Small intestine (tissue), 7 donors: ENCODE measurements at regions not wholly inside any gene's neighbourhood (a gene's known extent, or its start where the extent isn't known, plus 50 kb on each side); places are given as distances from the start of the nearest gene placed in this dataset.

Source experiments
- DNase-seq, 2 donors: peaks; one replicate each; pipeline versions ENCODE4 v3.0.0 to v3.0.0-alpha.2; 2013
- FAIRE-seq: peaks from 2 replicates; lab custom pipeline; 2012; peaks lifted over from hg19 to GRCh38; lab: Jason Lieb, UNC
- H3K27ac ChIP-seq, 3 donors: one replicate each; pipeline ENCODE4 v1.5.1; 2013; ENCODE audit warnings: low read length in 2 of 3, mild to moderate bottlenecking in 2 of 3, control low read depth in 1 of 3, inconsistent platforms in 1 of 3, low read depth in 1 of 3, moderate library complexity in 1 of 3
- H3K27me3 ChIP-seq, 3 donors: one replicate each; pipeline ENCODE4 v1.6.1; 2013; ENCODE audit warnings: low read length in 3 of 3, inconsistent platforms in 1 of 3; ENCODE audit not compliant: control insufficient read depth in 3 of 3, insufficient read depth in 3 of 3
- H3K36me3 ChIP-seq, 3 donors: one replicate each; pipeline ENCODE4 v1.6.1; 2013; ENCODE audit warnings: low read length in 3 of 3, inconsistent platforms in 1 of 3, low read depth in 1 of 3, mild to moderate bottlenecking in 1 of 3, moderate library complexity in 1 of 3; ENCODE audit not compliant: control insufficient read depth in 3 of 3, insufficient read depth in 2 of 3
- H3K4me1 ChIP-seq, 3 donors: one replicate each; pipeline ENCODE4 v1.6.1; 2013; ENCODE audit warnings: low read length in 2 of 3, inconsistent platforms in 1 of 3, low read depth in 1 of 3, mild to moderate bottlenecking in 1 of 3, moderate library complexity in 1 of 3; ENCODE audit not compliant: control insufficient read depth in 3 of 3, insufficient read depth in 2 of 3
- H3K4me3 ChIP-seq, 3 donors: one replicate each; pipeline ENCODE4 v1.5.1; 2013; ENCODE audit warnings: low read length in 3 of 3, control low read depth in 1 of 3, inconsistent platforms in 1 of 3, low read depth in 1 of 3, mild to moderate bottlenecking in 1 of 3, moderate library complexity in 1 of 3
- H3K9me3 ChIP-seq, 2 donors: one replicate each; pipeline ENCODE4 v1.6.1; 2013; ENCODE audit warnings: low read depth in 1 of 2, low read length in 1 of 2; ENCODE audit not compliant: control insufficient read depth in 2 of 2, insufficient read depth in 1 of 2
- WGBS, 3 donors: extraction: QIAGEN DNeasy Blood & Tissue Kit; methylation state at CpG; one replicate each; pipeline ENCODE4 v1.1.7; 2013; 5-methylcytosine and 5-hydroxymethylcytosine counted together
- donor health status: healthy with polysubstance abuse.
- donor health status: control.
- donor health status: control.
- donor health status: Bipolar disorder and iron deficiency.
- donor health status: healthy.

DNA sequence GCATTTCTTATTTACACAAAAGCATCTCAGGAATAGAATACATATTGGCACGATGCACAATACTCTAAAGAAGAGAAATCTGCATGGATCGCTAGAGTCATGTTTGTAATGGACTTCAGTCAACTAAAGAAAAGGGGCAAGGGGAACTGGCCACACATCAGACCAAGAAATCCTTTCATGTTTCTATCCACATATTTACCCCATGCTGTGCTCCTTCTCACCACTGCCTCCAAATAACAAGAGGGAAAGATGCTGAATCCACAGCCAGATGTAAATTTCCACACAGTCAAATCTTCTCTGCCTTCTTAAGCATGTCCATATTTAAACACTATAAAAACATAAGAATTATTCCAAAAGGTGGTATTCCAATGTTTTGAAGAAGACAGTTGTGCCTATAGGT lies 67.6 kb downstream of the COX18 start:
- H3K9me3 ChIP-seq: no peaks in the 10 kb centered on the region
- FAIRE-seq: no peak
- peaks cover 0 to 2% (median 0%) of the 10 kb centered on the region in 3 donors for H3K27me3 ChIP-seq
- 69 to 82% (median 73%) methylated on average over 2 of the region's 2 CpGs for WGBS, 3 donors
- no peaks in the 10 kb centered on the region for H3K4me1 ChIP-seq
- DNase-seq: no peak
- no peak overlapping the region for H3K27ac ChIP-seq
- H3K4me3 ChIP-seq: no peak overlapping the region
- H3K36me3 ChIP-seq: no peaks in the 10 kb centered on the region

- no peak for FAIRE-seq
- 68 to 85% (median 73%) methylated on average over 3 of the region's 3 CpGs for WGBS, 3 donors
Observed at GRCh38 chr4:72997409-72997808, 72.1 kb downstream of the COX18 start.

DNA sequence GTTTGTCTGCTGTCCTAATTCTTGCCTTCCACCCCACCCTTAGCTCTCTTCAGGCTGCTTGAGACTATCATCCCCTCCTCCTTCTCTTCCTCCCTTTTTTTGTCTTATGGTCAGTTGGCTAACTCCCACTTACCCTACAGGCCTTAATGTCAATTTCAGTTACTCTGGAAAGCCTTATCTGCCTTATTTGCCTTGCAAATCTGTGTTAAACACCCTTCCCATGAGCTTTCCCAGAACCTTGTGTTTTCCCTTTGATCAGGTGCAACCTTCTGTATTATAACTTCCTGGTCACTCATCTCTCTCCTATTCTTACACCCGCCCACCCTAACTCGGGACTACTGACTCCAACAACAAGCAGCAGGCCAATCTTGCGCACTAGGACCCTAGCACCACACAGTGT lies 74.8 kb downstream of the COX18 start:
- 71 to 88% (median 73%) methylated on average over 3 of the region's 3 CpGs for WGBS, 3 donors
- Histone ChIP-seq H3K27me3 (no peaks in the 10 kb centered on the region), H3K9me3 (no peaks in the 10 kb centered on the region), H3K4me1 (no peaks in the 10 kb centered on the region), H3K27ac (no peak overlapping the region), H3K4me3 (no peak overlapping the region), H3K36me3 (no peaks in the 10 kb centered on the region)
- no peak for DNase-seq
- no peak for FAIRE-seq

More at GRCh38 chr4:72997409-72997808, 72.1 kb downstream of the COX18 start:
- Histone ChIP-seq H3K4me3 (no peak overlapping the region), H3K36me3 (no peaks in the 10 kb centered on the region), H3K27me3 (no peaks in the 10 kb centered on the region), H3K4me1 (no peaks in the 10 kb centered on the region), H3K9me3 (no peaks in the 10 kb centered on the region), H3K27ac (no peak overlapping the region)
- DNase-seq: no peak

DNA sequence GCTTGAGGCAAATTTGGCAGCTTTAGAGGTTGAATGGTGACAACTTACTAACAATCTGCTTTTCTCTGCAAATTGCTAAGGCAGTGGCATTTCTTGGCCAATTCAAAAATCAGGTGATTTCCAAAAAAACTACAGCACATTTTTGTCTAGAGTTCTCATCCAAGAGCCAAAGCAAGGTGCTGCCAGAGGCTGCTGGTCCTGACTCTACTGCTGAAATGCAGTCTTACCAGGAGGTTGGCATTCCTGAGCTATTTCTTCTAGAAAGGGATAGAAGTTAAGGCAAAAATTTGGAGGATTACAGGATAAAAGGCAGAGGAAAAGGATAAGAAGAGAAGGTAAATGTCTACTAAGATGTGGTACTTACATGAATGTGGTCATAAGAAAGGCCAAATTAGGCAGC lies 75.6 kb downstream of the COX18 start:
- Histone ChIP-seq H3K4me3 (no peak overlapping the region), H3K27me3 (no peaks in the 10 kb centered on the region), H3K27ac (no peak overlapping the region), H3K36me3 (no peaks in the 10 kb centered on the region), H3K9me3 (no peaks in the 10 kb centered on the region), H3K4me1 (no peaks in the 10 kb centered on the region)
- no peak for FAIRE-seq
- DNase-seq: no peak

DNA sequence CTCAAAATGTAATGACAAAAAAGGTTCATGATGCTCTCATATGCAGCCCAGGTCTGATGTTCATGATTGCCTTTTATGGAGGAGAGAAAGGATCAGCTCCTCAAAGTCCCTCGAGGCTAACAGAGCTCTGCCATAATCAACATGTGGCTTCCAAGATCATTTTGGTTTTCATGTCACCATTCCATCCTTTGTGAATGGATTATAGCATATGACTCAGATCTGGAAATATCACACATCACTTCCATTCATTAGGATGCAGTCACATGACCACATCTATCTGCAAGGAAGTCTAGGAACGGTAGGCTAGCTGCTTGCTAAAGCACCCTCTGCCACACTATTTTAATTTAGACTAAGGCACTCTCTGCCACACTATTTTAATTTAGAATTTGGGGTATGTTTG lies 77.6 kb downstream of the COX18 start:
- 52 to 59% (median 56%) methylated on average over 2 of the region's 2 CpGs for WGBS, 3 donors
- DNase-seq (no peak), FAIRE-seq (no peak)
- Histone ChIP-seq H3K4me1 (no peaks in the 10 kb centered on the region), H3K9me3 (no peaks in the 10 kb centered on the region), H3K27ac (no peak overlapping the region), H3K27me3 (no peaks in the 10 kb centered on the region), H3K4me3 (no peak overlapping the region), H3K36me3 (no peaks in the 10 kb centered on the region)

GRCh38 chr4:72987741-72988729 lies 81.5 kb downstream of the COX18 start:
- Histone ChIP-seq H3K36me3 (no peaks in the 10 kb centered on the region), H3K4me1 (no peaks in the 10 kb centered on the region), H3K27me3 (no peaks in the 10 kb centered on the region), H3K27ac (no peak overlapping the region), H3K9me3 (no peaks in the 10 kb centered on the region), H3K4me3 (no peak overlapping the region)
- FAIRE-seq (no peak), DNase-seq (no peak)
- 72% methylated on average over 4 of the region's 4 CpGs for WGBS, 3 donors

- Histone ChIP-seq H3K4me3 (no peak overlapping the region), H3K27ac (no peak overlapping the region), H3K4me1 (no peaks in the 10 kb centered on the region), H3K9me3 (no peaks in the 10 kb centered on the region), H3K27me3 (no peaks in the 10 kb centered on the region), H3K36me3 (no peaks in the 10 kb centered on the region)
- DNase-seq (no peak), FAIRE-seq (no peak)
- WGBS, 3 donors: 49 to 69% (median 55%) methylated on average over 4 of the region's 4 CpGs
Observed at GRCh38 chr4:72984351-72984750, 85.2 kb downstream of the COX18 start.

GRCh38 chr4:72983709-72984108 lies 85.8 kb downstream of the COX18 start:
- whole genome bisulfite sequencing, 3 donors: 28 to 43% (median 39%) methylated on average over 2 of the region's 2 CpGs
- Histone ChIP-seq H3K27ac (no peak overlapping the region), H3K27me3 (no peaks in the 10 kb centered on the region), H3K36me3 (no peaks in the 10 kb centered on the region), H3K4me3 (no peak overlapping the region), H3K9me3 (no peaks in the 10 kb centered on the region), H3K4me1 (no peaks in the 10 kb centered on the region)
- no peak for DNase-seq
- FAIRE-seq: no peak
